Natural killer cell (primary cell): ENCODE measurements at regions not wholly inside any gene's neighbourhood (a gene's known extent, or its start where the extent isn't known, plus 50 kb on each side); places are given as distances from the start of the nearest gene placed in this dataset.
"Not testable (repeated sequence)": the region's sequence is repeated elsewhere in the genome, so short reads cannot be mapped to it uniquely, and the experiment has no call there.

Source experiments
- ATAC-seq, 3 donors: fragments of 150-1000 bp in 2 of 3; fragments of 200-7000 bp in 1 of 3; cut with Tn5 transposase; 1 replicate in 1 of 3; 2 replicates in 2 of 3; pipeline ENCODE4 v1.10.0; 2021; ENCODE audit warnings: mild to moderate bottlenecking in 2 of 3, moderate library complexity in 2 of 3
- DNase-seq, 2 donors: peaks; one replicate each; pipeline versions ENCODE4 v3.0.0 to v3.0.0-alpha.2; 2013 to 2021; ENCODE audit warnings: mixed read lengths in 1 of 2
- H3K27ac ChIP-seq: one replicate; pipeline ENCODE4 v1.5.1; 2013; ENCODE audit warnings: mild to moderate bottlenecking, low read length
- H3K27me3 ChIP-seq: one replicate; pipeline ENCODE4 v1.6.1; 2013; ENCODE audit warnings: low read length; ENCODE audit not compliant: control insufficient read depth, insufficient read depth
- H3K36me3 ChIP-seq: one replicate; pipeline ENCODE4 v1.6.1; 2013; ENCODE audit warnings: low read length; ENCODE audit not compliant: control insufficient read depth, insufficient read depth
- H3K4me1 ChIP-seq: one replicate; pipeline ENCODE4 v1.6.1; 2013; ENCODE audit warnings: low read length; ENCODE audit not compliant: control insufficient read depth, insufficient read depth
- H3K4me3 ChIP-seq: one replicate; pipeline ENCODE4 v1.5.1; 2013; ENCODE audit warnings: low read length
- H3K9me3 ChIP-seq: one replicate; pipeline ENCODE4 v1.6.1; 2013; ENCODE audit warnings: low read length; ENCODE audit not compliant: control insufficient read depth, insufficient read depth
- H3K27ac Mint-ChIP-seq, 2 donors: one replicate each; pipeline ENCODE4 v1.8.0; 2022; ENCODE audit warnings: mild to moderate bottlenecking in 2 of 2, mixed read lengths in 2 of 2, moderate library complexity in 1 of 2
- H3K27me3 Mint-ChIP-seq, 2 donors: one replicate each; pipeline ENCODE4 v1.8.0; 2022; ENCODE audit warnings: low read depth in 2 of 2, mixed read lengths in 2 of 2
- H3K36me3 Mint-ChIP-seq: one replicate; pipeline ENCODE4 v1.8.0; 2022; ENCODE audit warnings: mixed read lengths
- H3K4me1 Mint-ChIP-seq, 2 donors: one replicate each; pipeline ENCODE4 v1.8.0; 2022; ENCODE audit warnings: mixed read lengths in 2 of 2
- H3K4me3 Mint-ChIP-seq: one replicate; pipeline ENCODE4 v1.8.0; 2022; ENCODE audit warnings: mild to moderate bottlenecking, moderate library complexity, mixed read lengths
- H3K9me3 Mint-ChIP-seq, 2 donors: one replicate each; pipeline ENCODE4 v1.8.0; 2022; ENCODE audit warnings: mixed read lengths in 2 of 2
- CTCF ChIP-seq: fragments of 200-600 bp; IDR thresholded peaks from one replicate; pipeline ENCODE4 v1.8.0; 2022; ENCODE audit warnings: antibody characterized with exemption
- WGBS: methylation state at CpG from one replicate; pipeline ENCODE4 v1.1.7; 2013; ENCODE audit warnings: missing lambda C conversion rate; ENCODE audit not compliant: insufficient coverage; 5-methylcytosine and 5-hydroxymethylcytosine counted together
- intact Hi-C: fragments of 100-400 bp; cut with micrococcal nuclease; formaldehyde crosslinking; loops from one replicate; pipeline ENCODE4 v1.14.2; 2022

- no peak overlapping the region for H3K4me3 Mint-ChIP-seq
- WGBS = 67% methylated on average over 1 of the region's 1 CpG
- H3K36me3 ChIP-seq = no peaks in the 10 kb centered on the region
These were observed 698.6 kb downstream of the LTN1 start for GRCh38 chr21:28294051-28294450.

GRCh38 chr21:28283641-28284490, 708.8 kb downstream of the LTN1 start:
- H3K36me3 Mint-ChIP-seq = no peaks in the 10 kb centered on the region
- Histone ChIP-seq H3K4me1 (no peaks in the 10 kb centered on the region), H3K36me3 (no peaks in the 10 kb centered on the region), H3K27ac (no peak overlapping the region), H3K27me3 (no peaks in the 10 kb centered on the region), H3K9me3 (no peaks in the 10 kb centered on the region), H3K4me3 (no peak overlapping the region)
- DNase-seq = no peak
- 56% methylated on average over 2 of the region's 4 CpGs for WGBS
- H3K4me3 Mint-ChIP-seq = no peak overlapping the region
- intact Hi-C loops = no loop called here
- H3K27me3 Mint-ChIP-seq = no peaks in the 10 kb centered on the region
- no peak for ATAC-seq
- H3K4me1 Mint-ChIP-seq = no peaks in the 10 kb centered on the region
- peaks cover 4 to 6% of the 10 kb centered on the region in 2 donors for H3K9me3 Mint-ChIP-seq
- H3K27ac Mint-ChIP-seq = no peak overlapping the region
- no peak for TF ChIP-seq CTCF

More at GRCh38 chr21:28294051-28294450, 698.6 kb downstream of the LTN1 start:
- Mint-ChIP-seq H3K27ac (no peak overlapping the region), H3K36me3 (no peaks in the 10 kb centered on the region), H3K4me1 (no peaks in the 10 kb centered on the region), H3K27me3 (no peaks in the 10 kb centered on the region), H3K9me3 (peaks cover 5 to 6% of the 10 kb centered on the region in 2 donors)
- Histone ChIP-seq H3K27me3 (no peaks in the 10 kb centered on the region), H3K9me3 (peaks cover 2% of the 10 kb centered on the region), H3K4me1 (no peaks in the 10 kb centered on the region), H3K4me3 (no peak overlapping the region), H3K27ac (no peak overlapping the region)
- DNase-seq = no peak
- ATAC-seq = no peak
- intact Hi-C loops = no loop called here
- no peak for TF ChIP-seq CTCF

GRCh38 chr21:28282833-28283232, 709.8 kb downstream of the LTN1 start:
- WGBS = 94% methylated on average over 3 of the region's 5 CpGs
- ATAC-seq = no peak
- no peaks in the 10 kb centered on the region for H3K36me3 Mint-ChIP-seq
- Histone ChIP-seq H3K27me3 (no peaks in the 10 kb centered on the region), H3K4me1 (no peaks in the 10 kb centered on the region), H3K36me3 (no peaks in the 10 kb centered on the region), H3K9me3 (no peaks in the 10 kb centered on the region), H3K4me3 (no peak overlapping the region), H3K27ac (no peak overlapping the region)
- TF ChIP-seq CTCF = no peak
- intact Hi-C loops = no loop called here
- no peak for DNase-seq
- no peaks in the 10 kb centered on the region for H3K27me3 Mint-ChIP-seq
- H3K9me3 Mint-ChIP-seq = peaks cover 4% of the 10 kb centered on the region in 2 donors
- no peaks in the 10 kb centered on the region for H3K4me1 Mint-ChIP-seq
- H3K27ac Mint-ChIP-seq = no peak overlapping the region
- H3K4me3 Mint-ChIP-seq = no peak overlapping the region

- H3K4me3 Mint-ChIP-seq, DNase-seq, H3K36me3 ChIP-seq, H3K4me3 ChIP-seq, H3K27me3 ChIP-seq, intact Hi-C loops, ATAC-seq, H3K4me1 ChIP-seq, H3K4me1 Mint-ChIP-seq, H3K9me3 ChIP-seq, H3K27ac Mint-ChIP-seq, H3K36me3 Mint-ChIP-seq, H3K9me3 Mint-ChIP-seq, H3K27ac ChIP-seq, H3K27me3 Mint-ChIP-seq: not testable (repeated sequence)
- no CpG with 5 or more reads among the region's 3 CpGs for WGBS
These were observed 711.3 kb downstream of the LTN1 start for GRCh38 chr21:28281357-28281756.
